Loucy (cell line): ENCODE measurements at regions not wholly inside any gene's neighbourhood (a gene's known extent, or its start where the extent isn't known, plus 50 kb on each side); places are given as distances from the start of the nearest gene placed in this dataset.

Experiments used
- EZH2phosphoT487 ChIP-seq: fragments of 200-600 bp; IDR thresholded peaks from 2 replicates; pipeline ENCODE4 v1.6.1; 2018; ENCODE audit warnings: antibody characterized with exemption, mild to moderate bottlenecking, moderate library complexity, borderline replicate concordance
- TF ChIP-seq, protein P1 (sequence below): fragments of 200-600 bp; sonication (generic); conservative IDR thresholded peaks from 2 replicates; pipeline ENCODE4 v1.5.1; 2014; ENCODE audit warnings: mild to moderate bottlenecking, antibody characterized with exemption, low read length

DNA sequence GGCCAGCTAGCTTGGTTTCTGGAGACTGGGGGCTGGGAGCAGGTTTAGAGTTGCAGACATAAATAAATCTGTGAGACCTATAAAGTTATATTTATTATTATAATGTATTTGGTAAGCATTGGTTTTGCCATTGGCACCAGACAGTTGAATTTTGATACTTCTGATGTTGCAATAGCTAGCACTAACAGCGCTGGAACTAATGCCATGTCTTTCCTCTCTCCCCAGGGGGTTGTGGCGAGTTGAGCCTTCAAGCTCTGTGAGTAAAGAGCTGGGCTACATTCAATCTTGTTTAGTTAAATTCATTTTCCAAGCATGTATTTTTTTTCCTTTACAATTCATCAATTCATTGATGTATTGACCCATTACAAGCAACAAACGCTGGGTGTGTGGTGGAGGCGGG lies 358.7 kb upstream of the NR3C2 start:
- TF ChIP-seq, protein P1, sequence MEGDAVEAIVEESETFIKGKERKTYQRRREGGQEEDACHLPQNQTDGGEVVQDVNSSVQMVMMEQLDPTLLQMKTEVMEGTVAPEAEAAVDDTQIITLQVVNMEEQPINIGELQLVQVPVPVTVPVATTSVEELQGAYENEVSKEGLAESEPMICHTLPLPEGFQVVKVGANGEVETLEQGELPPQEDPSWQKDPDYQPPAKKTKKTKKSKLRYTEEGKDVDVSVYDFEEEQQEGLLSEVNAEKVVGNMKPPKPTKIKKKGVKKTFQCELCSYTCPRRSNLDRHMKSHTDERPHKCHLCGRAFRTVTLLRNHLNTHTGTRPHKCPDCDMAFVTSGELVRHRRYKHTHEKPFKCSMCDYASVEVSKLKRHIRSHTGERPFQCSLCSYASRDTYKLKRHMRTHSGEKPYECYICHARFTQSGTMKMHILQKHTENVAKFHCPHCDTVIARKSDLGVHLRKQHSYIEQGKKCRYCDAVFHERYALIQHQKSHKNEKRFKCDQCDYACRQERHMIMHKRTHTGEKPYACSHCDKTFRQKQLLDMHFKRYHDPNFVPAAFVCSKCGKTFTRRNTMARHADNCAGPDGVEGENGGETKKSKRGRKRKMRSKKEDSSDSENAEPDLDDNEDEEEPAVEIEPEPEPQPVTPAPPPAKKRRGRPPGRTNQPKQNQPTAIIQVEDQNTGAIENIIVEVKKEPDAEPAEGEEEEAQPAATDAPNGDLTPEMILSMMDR: no peak
- TF ChIP-seq EZH2phosphoT487: no peak
